Endothelial cell of umbilical vein (primary cell): ENCODE measurements at regions not wholly inside any gene's neighbourhood (a gene's known extent, or its start where the extent isn't known, plus 50 kb on each side); places are given as distances from the start of the nearest gene placed in this dataset.

Experiments used
- BruUV-seq: library from RNA; stranded (reverse); fragments of 400-500 nt; replicated peaks from 2 replicates; lab custom pipeline; 2021; lab: Mats Ljungman, UMichigan
- CTCF ChIA-PET: fragments of 300-600, 350-600 bp; sonication (Branson Sonifier 250); formaldehyde crosslinking; loops from one replicate; lab custom pipeline; 2021; ENCODE audit warnings: antibody characterized with exemption, inconsistent platforms; lab: Charles Lee
- POLR2A ChIA-PET: fragments of 300-600, 350-600 bp; sonication (Branson Sonifier 250); formaldehyde crosslinking; loops from one replicate; lab custom pipeline; 2021; ENCODE audit warnings: antibody characterized with exemption, inconsistent platforms; lab: Charles Lee
- DNase-seq: peaks from one replicate; pipeline ENCODE4 v3.0.0-alpha.2; 2011; ENCODE audit warnings: low read depth, low spot score
- FAIRE-seq: peaks from 2 replicates; lab custom pipeline; 2011; peaks lifted over from hg19 to GRCh38; lab: Jason Lieb, UNC
- H2AFZ ChIP-seq: 2 replicates; pipeline ENCODE4 v1.6.0; 2012; ENCODE audit warnings: low read depth, low read length, control low read depth, inconsistent platforms
- H3K27ac ChIP-seq: 2 replicates; pipeline ENCODE4 v1.5.1; 2011; ENCODE audit warnings: low read depth, mild to moderate bottlenecking, control low read depth, low read length, moderate library complexity; ENCODE audit not compliant: insufficient read depth
- H3K27me3 ChIP-seq, 2 experiments: 2 replicates each; pipeline versions ENCODE4 v1.6.0 to v1.6.1; 2011; ENCODE audit warnings: low read length in 2 of 2, mixed read lengths in 1 of 2; ENCODE audit not compliant: control insufficient read depth in 2 of 2, insufficient read depth in 2 of 2
- H3K36me3 ChIP-seq, 2 experiments: 2 replicates in 1 of 2; 3 replicates in 1 of 2; pipeline ENCODE4 v1.5.1; 2011; ENCODE audit warnings: low read length in 2 of 2, mild to moderate bottlenecking in 1 of 2, moderate library complexity in 1 of 2; ENCODE audit not compliant: control insufficient read depth in 2 of 2, insufficient read depth in 2 of 2; ENCODE audit errors: extremely low read depth in 1 of 2
- H3K4me1 ChIP-seq: 3 replicates; pipeline ENCODE4 v1.5.1; 2011; ENCODE audit warnings: mild to moderate bottlenecking, low read length; ENCODE audit not compliant: control insufficient read depth, insufficient read depth; ENCODE audit errors: extremely low read depth
- H3K4me2 ChIP-seq: 2 replicates; pipeline ENCODE4 v1.6.1; 2011; ENCODE audit warnings: low read length, control low read depth, mixed read lengths; ENCODE audit not compliant: insufficient read depth
- H3K4me3 ChIP-seq, 3 experiments: fragments of 200-600 bp in 1 of 3; sonication (generic), shearing (Covaris generic) in 1 of 3; replicated peaks in 1 of 3; 2 replicates each; pipeline ENCODE4 v1.5.1; 2011 to 2016; ENCODE audit warnings: control low read depth in 3 of 3, low read length in 3 of 3, mild to moderate bottlenecking in 2 of 3, inconsistent platforms in 1 of 3, low read depth in 1 of 3, moderate library complexity in 1 of 3; ENCODE audit not compliant: insufficient read depth in 1 of 3
- H3K79me2 ChIP-seq: 2 replicates; pipeline ENCODE4 v1.6.0; 2012; ENCODE audit warnings: low read length, inconsistent platforms; ENCODE audit not compliant: control insufficient read depth, insufficient read depth
- H3K9ac ChIP-seq: replicated peaks from 2 replicates; pipeline ENCODE3; 2011; ENCODE audit warnings: low read length, control low read depth; ENCODE audit not compliant: insufficient read depth; ENCODE audit errors: extremely low read depth
- H3K9me1 ChIP-seq: replicated peaks from 3 replicates; pipeline ENCODE4 v1.6.0; 2011; ENCODE audit warnings: mild to moderate bottlenecking, low read length; ENCODE audit not compliant: control insufficient read depth, insufficient read depth; ENCODE audit errors: extremely low read depth
- H3K9me3 ChIP-seq: replicated peaks from 2 replicates; pipeline ENCODE4 v1.5.1; 2012; ENCODE audit warnings: low read length, inconsistent platforms; ENCODE audit not compliant: control insufficient read depth, insufficient read depth
- H4K20me1 ChIP-seq: replicated peaks from 2 replicates; pipeline ENCODE3; 2011; ENCODE audit warnings: mild to moderate bottlenecking, low read length; ENCODE audit not compliant: control insufficient read depth, insufficient read depth; ENCODE audit errors: extremely low read depth
- EZH2 ChIP-seq: IDR thresholded peaks from 2 replicates; pipeline ENCODE4 v1.6.1; 2012; ENCODE audit warnings: borderline replicate concordance, low read depth, mild to moderate bottlenecking, moderate library complexity, low read length, inconsistent platforms; ENCODE audit not compliant: severe bottlenecking
- FOS ChIP-seq: IDR thresholded peaks from 2 replicates; pipeline ENCODE4 v1.6.1; 2011; ENCODE audit warnings: mild to moderate bottlenecking, low read length, moderate library complexity, borderline replicate concordance; ENCODE audit not compliant: insufficient read depth
- GATA2 ChIP-seq: IDR thresholded peaks from 2 replicates; pipeline ENCODE4 v1.7.0; 2011; ENCODE audit warnings: low read depth, mild to moderate bottlenecking, moderate library complexity, mixed read lengths, low read length; ENCODE audit not compliant: insufficient read length, insufficient read depth
- JUN ChIP-seq: IDR thresholded peaks from 2 replicates; pipeline ENCODE4 v1.6.1; 2011; ENCODE audit warnings: borderline replicate concordance, low read depth; ENCODE audit not compliant: insufficient read length, insufficient read depth
- MYC ChIP-seq: IDR thresholded peaks from one replicate; pipeline ENCODE4 v1.6.1; 2011; ENCODE audit warnings: mild to moderate bottlenecking, low read depth, low read length
- POLR2A ChIP-seq: IDR thresholded peaks from 2 replicates; pipeline ENCODE4 v1.6.1; 2012; ENCODE audit warnings: low read depth, mild to moderate bottlenecking, control low read depth, low read length
- POLR2AphosphoS5 ChIP-seq: IDR thresholded peaks from 2 replicates; pipeline ENCODE4 v1.6.1; 2012; ENCODE audit warnings: low read depth, mild to moderate bottlenecking, control low read depth, low read length, moderate library complexity; ENCODE audit not compliant: insufficient read depth
- dilution Hi-C: fragments of 300-500 bp; cut with MboI; formaldehyde crosslinking; loops from one replicate; pipeline ENCODE4 v1.15.0; 2019; ENCODE audit warnings: low sequenced_read_pairs; ENCODE audit not compliant: extremely low pct_ligation_motif_present
- intact Hi-C: fragments of 100-400 bp; cut with micrococcal nuclease; formaldehyde crosslinking; loops from one replicate; pipeline ENCODE4 v1.10.0; 2022
- TF ChIP-seq, protein P1 (sequence below): IDR thresholded peaks from 2 replicates; pipeline ENCODE4 v1.6.1; 2011; ENCODE audit not compliant: insufficient read depth, insufficient read length
- TF ChIP-seq, protein P2 (sequence below), 2 donors: IDR thresholded peaks; 1 replicate in 1 of 2; 2 replicates in 1 of 2; pipeline ENCODE4 v1.5.1; 2011; ENCODE audit warnings: low read length in 2 of 2, mild to moderate bottlenecking in 2 of 2, moderate library complexity in 2 of 2, control low read depth in 1 of 2, inconsistent platforms in 1 of 2, low read depth in 1 of 2; ENCODE audit not compliant: insufficient read depth in 1 of 2; ENCODE audit errors: extremely low read depth in 1 of 2

DNA sequence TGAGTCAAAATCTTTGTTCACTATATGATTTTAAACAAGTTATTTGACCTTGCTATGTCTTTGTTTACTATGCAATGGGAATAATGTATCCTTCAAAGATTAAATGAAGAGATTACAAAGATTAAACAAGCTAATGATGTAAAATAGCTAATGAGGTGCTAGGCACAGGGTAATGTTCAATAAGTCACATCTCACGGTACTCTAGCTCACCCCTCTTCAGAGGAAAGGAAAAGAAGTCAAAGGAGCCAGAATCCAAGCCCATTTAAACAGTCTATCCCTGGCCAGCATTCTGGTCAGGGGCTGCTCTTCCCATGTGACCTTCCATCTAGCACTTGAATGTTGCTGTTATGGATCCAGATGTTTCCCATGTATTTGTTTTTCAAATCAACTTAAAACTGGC lies 412.4 kb upstream of the CAMK1G start:
- DNase-seq = no peak
- Histone ChIP-seq H3K9me3 (no peaks in the 10 kb centered on the region), H3K79me2 (no peaks in the 10 kb centered on the region), H3K9ac (no peak overlapping the region), H3K4me2 (no peak overlapping the region), H3K27me3 (no peaks in the 10 kb centered on the region), H3K4me1 (peaks cover 5% of the 10 kb centered on the region), H2AFZ (no peak overlapping the region), H3K36me3 (no peaks in the 10 kb centered on the region), H3K9me1 (no peaks in the 10 kb centered on the region), H4K20me1 (no peaks in the 10 kb centered on the region), H3K27ac (no peak overlapping the region), H3K4me3 (no peak overlapping the region)
- no peak for FAIRE-seq
- no peak for TF ChIP-seq MYC
- TF ChIP-seq, protein P1, sequence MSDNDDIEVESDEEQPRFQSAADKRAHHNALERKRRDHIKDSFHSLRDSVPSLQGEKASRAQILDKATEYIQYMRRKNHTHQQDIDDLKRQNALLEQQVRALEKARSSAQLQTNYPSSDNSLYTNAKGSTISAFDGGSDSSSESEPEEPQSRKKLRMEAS = no peak
- TF ChIP-seq POLR2AphosphoS5 = no peak
- TF ChIP-seq POLR2A = no peak
- TF ChIP-seq FOS = no peak
- no peak for TF ChIP-seq GATA2
- TF ChIP-seq, protein P2, sequence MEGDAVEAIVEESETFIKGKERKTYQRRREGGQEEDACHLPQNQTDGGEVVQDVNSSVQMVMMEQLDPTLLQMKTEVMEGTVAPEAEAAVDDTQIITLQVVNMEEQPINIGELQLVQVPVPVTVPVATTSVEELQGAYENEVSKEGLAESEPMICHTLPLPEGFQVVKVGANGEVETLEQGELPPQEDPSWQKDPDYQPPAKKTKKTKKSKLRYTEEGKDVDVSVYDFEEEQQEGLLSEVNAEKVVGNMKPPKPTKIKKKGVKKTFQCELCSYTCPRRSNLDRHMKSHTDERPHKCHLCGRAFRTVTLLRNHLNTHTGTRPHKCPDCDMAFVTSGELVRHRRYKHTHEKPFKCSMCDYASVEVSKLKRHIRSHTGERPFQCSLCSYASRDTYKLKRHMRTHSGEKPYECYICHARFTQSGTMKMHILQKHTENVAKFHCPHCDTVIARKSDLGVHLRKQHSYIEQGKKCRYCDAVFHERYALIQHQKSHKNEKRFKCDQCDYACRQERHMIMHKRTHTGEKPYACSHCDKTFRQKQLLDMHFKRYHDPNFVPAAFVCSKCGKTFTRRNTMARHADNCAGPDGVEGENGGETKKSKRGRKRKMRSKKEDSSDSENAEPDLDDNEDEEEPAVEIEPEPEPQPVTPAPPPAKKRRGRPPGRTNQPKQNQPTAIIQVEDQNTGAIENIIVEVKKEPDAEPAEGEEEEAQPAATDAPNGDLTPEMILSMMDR (IDR thresholded peaks at IDR 0.05; ENCODE audit: extremely low read depth in 1 of 2, insufficient read depth in 1 of 2, low read depth in 1 of 2, low read length in 2 of 2) = no peak
- no peak for TF ChIP-seq JUN
- TF ChIP-seq EZH2 = no peak
- no TSS peak for BruUV-seq
- ChIA-PET POLR2A (no interaction called here), CTCF (interaction anchor here (1.2 kb wide), 1 partner anchor 567 kb away, joined by 3 read pairs; no protein-coding TSS in a partner anchor)
- dilution Hi-C loops = no loop called here
- intact Hi-C loops = no loop called here
